ENCODE measurements at regions not wholly inside any gene's neighbourhood (a gene's known extent, or its start where the extent isn't known, plus 50 kb on each side); places are given as distances from the start of the nearest gene placed in this dataset.

GRCh38 chr9:107638521-107639310 is 149.1 kb upstream of the KLF4 start:
- DNase-seq (ENCODE audit: low read depth) = no peak
- in situ Hi-C loops (cut with HindIII; ENCODE audit: low pct_unique_long_range_greater_than_20kb, low sequenced_read_pairs) = no loop called here

DNA sequence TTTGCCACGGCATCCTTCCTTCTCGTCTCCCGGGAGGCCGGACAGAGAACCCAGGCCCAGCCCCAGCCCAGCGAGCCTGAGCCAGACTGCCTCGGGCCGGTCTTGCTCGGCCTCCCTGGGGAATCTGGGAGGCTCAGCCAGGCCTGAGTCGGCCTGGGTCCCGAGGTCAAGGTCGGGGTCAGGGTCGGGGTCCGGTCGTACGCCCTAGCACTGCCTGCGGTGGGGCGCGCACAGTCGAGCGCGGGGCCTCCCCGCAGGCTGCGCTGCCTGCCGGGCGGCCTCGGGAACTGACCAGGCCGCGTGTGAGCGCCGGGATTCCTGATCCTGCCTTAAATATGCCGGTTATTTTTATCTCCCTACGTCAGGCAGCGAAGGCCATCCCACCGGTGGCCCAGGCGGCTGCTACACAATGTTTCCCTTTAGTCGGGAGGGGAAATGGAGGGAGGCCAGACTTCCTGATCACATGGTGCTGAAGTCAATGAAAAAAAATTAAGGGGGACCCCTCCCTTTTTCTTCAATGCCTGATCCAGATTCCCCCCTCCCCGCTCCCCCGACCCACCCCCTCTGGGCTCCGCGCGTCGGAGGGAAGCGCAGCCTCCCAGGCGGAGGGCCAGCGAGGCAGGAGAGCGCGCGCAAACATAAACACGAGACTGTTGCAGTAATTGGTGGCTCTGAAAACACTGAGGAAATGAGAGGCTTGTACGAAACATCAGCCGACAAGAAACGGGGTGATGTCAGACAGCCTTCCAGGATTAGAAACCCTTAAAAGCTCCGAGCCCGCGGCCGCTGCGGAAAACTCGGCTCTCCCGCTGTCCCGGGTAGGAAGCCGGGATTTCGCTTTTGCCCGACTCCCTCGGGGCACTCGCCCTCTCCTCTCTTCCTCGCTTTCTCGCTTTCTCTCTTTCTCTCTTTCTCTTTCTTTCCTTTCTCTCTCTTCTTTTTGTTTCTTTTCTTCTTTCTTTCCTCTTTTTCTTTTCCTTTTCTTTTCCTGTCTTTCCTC is 148.2 kb upstream of the KLF4 start:
- no peak for DNase-seq (ENCODE audit: low read depth)
- in situ Hi-C loops (cut with HindIII; ENCODE audit: low pct_unique_long_range_greater_than_20kb, low sequenced_read_pairs) = no loop called here

GRCh38 chr9:107636571-107637381 is 147.2 kb upstream of the KLF4 start:
- in situ Hi-C loops (cut with HindIII; ENCODE audit: low pct_unique_long_range_greater_than_20kb, low sequenced_read_pairs) = no loop called here
- no peak for DNase-seq (ENCODE audit: low read depth)

DNA sequence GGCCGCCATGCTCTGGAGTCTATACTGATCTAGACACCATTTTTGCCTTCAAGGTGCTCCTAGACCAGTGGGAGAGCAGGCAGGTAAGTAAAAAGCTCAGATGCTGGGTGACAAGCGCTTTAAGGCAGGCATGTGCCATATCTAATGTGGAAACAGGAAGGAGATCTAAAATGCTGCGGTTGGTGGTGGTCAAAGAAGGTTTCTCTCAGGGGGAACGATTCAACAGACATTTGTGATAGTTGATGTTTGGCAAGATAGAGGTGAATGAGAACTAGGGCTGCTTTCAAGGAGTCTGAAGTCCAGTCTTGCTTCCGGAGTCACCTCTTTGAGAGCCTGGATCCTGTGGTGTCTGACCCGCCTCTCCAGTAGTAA is 146.2 kb upstream of the KLF4 start:
- in situ Hi-C loops (cut with HindIII; ENCODE audit: low pct_unique_long_range_greater_than_20kb, low sequenced_read_pairs) = no loop called here
- no peak for DNase-seq (ENCODE audit: low read depth)

DNA sequence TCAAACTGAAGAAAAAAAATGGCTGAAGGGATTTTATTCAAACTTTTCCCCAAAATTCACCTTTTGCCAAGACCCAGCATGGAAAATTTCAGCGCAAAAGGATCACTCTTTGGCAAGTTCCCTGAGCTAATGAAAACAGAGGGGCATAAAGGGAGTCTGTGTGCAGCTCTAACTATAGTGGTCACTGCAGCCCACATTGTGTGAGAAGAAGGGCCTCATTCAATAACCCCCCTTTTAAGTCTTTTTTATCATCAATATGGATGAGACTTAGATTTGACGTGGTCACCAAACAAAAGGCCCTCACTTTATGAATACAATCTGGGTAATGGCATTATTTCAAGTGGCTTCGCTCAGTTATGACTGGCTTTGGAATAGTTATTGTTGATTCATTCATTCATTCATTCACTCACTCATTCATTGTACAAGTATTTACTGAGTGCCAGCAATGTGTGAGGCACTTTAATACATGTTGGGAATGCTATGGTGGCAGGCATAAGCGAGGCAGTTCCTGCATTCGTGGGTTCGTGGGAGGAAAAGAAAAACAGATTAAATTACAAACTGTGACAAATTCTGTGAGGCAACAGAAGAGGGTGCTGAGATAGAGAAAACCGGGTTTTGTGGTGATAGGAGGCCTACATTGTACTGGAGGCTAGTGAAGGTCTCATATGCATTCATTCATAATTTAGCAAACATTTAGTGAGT is 145.7 kb upstream of the KLF4 start:
- in situ Hi-C loops (cut with HindIII; ENCODE audit: low pct_unique_long_range_greater_than_20kb, low sequenced_read_pairs) = no loop called here
- DNase-seq (ENCODE audit: low read depth) = no peak

- DNase-seq (ENCODE audit: low read depth) = no peak
- in situ Hi-C loops (cut with HindIII; ENCODE audit: low pct_unique_long_range_greater_than_20kb, low sequenced_read_pairs) = no loop called here
These were observed 143.8 kb upstream of the KLF4 start for GRCh38 chr9:107633406-107633805.

DNA sequence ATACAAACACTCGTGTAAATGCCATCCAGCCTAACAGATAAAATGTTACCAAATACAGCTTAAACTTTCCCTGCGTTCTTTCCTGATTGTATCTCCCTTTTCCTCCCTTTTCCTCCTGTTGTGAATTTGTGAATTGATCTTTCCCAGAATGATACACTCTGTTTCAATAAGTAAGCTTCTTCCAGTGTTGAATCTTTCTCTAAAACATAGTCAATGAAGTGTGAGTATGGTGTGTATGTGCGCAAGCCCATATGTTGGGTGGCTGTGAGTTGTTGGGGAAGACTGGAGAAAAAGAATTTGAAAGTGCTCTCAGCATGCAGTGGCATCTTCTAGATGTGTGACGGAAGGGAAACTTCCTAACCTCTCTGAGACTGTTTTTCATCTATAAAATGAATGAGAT is 143.1 kb upstream of the KLF4 start:
- in situ Hi-C loops (cut with HindIII; ENCODE audit: low pct_unique_long_range_greater_than_20kb, low sequenced_read_pairs) = no loop called here
- no peak for DNase-seq (ENCODE audit: low read depth)

DNA sequence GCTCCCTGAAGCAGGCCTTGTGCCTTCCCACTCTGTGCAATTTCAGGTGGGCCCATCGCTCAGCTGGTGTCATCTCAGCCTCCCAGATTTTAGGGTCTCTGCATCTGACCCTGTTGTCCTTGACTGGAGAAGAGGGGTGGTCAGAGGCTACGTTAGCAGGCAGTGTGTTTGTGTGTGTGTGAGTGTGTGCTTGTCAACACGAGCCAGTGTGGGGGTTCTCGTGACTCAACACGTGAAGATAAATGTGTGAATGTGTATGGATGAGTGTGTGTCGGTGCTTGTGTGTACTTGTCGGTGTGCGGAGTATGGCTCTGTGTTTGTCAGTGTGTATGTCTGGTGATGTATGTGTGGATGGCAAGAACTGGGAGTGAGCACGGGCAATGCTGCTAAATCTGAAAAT is 142.6 kb upstream of the KLF4 start:
- no peak for DNase-seq (ENCODE audit: low read depth)
- in situ Hi-C loops (cut with HindIII; ENCODE audit: low pct_unique_long_range_greater_than_20kb, low sequenced_read_pairs) = no loop called here

DNA sequence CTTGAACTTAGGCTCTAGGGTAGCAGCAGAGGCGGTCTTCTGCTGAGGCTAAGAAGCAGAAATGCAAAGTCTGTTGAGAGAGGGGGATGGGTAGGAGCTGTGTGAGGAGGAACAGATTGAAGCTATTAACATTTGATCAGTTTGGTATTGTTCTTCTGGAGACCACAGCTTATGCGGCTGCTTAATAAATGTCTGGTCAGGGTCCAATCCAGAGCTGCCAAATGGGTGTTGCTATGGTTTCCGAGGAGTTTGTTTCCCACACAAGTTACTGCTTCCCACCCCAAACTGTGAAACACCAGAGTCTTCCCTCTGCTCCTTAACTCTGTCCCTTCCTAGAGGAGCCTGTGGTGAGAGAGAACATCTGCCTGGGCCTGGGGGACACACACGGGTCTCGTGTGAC is 142.2 kb upstream of the KLF4 start:
- in situ Hi-C loops (cut with HindIII; ENCODE audit: low pct_unique_long_range_greater_than_20kb, low sequenced_read_pairs) = no loop called here
- no peak for DNase-seq (ENCODE audit: low read depth)

DNA sequence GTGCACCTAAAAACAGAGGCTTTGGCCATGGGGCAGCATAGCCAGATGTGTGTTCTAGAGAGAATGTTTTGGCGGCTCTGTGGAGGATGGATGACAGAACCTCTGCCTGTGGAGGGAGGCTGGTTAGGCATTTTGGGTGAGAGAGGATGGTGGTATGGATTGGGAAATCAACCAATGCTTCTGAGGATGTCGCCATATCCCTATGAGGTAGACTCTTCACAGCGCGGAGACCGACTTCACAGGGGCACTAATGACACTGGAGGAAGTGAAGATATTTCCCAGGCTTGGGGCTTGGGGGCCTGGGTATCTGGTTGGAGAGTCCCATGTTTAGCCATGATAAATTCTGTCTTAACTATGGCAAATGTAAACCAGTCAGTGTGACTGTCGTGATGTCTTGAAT is 140.6 kb upstream of the KLF4 start:
- no peak for DNase-seq (ENCODE audit: low read depth)
- in situ Hi-C loops (cut with HindIII; ENCODE audit: low pct_unique_long_range_greater_than_20kb, low sequenced_read_pairs) = no loop called here

- in situ Hi-C loops (cut with HindIII; ENCODE audit: low pct_unique_long_range_greater_than_20kb, low sequenced_read_pairs) = no loop called here
- DNase-seq (ENCODE audit: low read depth) = no peak
These were observed 138.9 kb upstream of the KLF4 start for GRCh38 chr9:107628444-107628843.

DNA sequence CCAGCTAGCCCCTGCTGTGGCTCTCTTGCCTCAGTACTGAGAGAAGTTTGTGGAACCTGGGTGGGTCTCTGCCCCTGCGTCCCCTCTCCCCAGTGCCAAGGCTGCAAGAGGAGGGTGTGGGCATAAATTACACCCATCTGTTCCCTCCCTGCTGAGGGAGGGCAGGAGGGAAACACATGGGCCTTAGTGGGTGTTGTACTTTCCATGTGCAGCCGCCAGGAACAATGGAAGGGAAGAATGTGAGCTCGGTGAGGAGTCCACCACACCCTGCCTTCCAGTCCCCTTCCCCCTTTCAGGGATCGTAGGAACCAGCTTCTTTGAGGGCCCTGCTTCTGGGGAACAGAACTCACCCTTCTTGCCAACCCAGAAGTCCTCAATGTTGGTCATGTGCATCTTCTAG is 138.2 kb upstream of the KLF4 start:
- in situ Hi-C loops (cut with HindIII; ENCODE audit: low pct_unique_long_range_greater_than_20kb, low sequenced_read_pairs) = no loop called here
- DNase-seq (ENCODE audit: low read depth) = no peak

DNA sequence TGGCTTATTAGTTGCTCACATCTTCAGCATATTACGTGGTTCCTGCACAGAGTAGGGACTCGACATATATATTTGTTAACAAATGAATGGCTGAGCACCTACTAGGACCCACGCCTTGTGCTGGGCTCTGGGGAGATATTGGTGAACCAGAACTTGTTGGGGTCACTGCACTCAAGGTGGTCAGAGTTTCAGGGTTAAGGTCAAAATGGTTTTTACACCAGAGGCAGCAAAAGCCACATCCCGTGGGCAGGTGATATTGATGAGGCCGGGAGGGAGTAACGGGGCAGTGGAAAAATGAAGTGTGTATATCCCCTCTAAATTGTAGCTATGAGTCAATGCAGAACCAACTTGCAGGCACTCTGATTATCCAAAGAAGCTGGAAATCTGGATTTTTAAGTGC is 136.5 kb upstream of the KLF4 start:
- in situ Hi-C loops (cut with HindIII; ENCODE audit: low pct_unique_long_range_greater_than_20kb, low sequenced_read_pairs) = no loop called here
- DNase-seq (ENCODE audit: low read depth) = no peak

- no peak for DNase-seq (ENCODE audit: low read depth)
- in situ Hi-C loops (cut with HindIII; ENCODE audit: low pct_unique_long_range_greater_than_20kb, low sequenced_read_pairs) = no loop called here
These were observed 135.9 kb upstream of the KLF4 start for GRCh38 chr9:107625383-107625984.

- in situ Hi-C loops (cut with HindIII; ENCODE audit: low pct_unique_long_range_greater_than_20kb, low sequenced_read_pairs) = no loop called here
- DNase-seq (ENCODE audit: low read depth) = no peak
These were observed 134.8 kb upstream of the KLF4 start for GRCh38 chr9:107624234-107624948.

DNA sequence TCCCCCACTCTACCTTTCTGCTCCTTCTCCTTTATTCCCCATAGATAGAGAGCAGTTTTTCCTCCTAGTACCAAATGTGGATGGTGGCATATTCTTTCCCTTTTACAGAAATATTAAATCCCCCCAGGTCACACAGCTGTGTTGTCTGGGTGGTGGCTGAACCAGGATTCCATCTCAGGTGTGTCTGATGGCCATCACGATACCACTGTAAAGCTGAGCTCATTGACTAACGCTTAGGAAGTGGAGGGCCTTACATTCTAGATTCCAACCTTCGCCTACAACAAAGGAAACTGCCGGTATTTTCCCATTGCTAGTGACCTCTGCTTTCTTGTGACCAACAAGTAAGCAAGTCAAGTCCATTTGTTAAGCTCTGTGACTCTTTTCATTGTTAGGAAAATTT is 131.9 kb upstream of the KLF4 start:
- no peak for DNase-seq (ENCODE audit: low read depth)
- in situ Hi-C loops (cut with HindIII; ENCODE audit: low pct_unique_long_range_greater_than_20kb, low sequenced_read_pairs) = no loop called here

DNA sequence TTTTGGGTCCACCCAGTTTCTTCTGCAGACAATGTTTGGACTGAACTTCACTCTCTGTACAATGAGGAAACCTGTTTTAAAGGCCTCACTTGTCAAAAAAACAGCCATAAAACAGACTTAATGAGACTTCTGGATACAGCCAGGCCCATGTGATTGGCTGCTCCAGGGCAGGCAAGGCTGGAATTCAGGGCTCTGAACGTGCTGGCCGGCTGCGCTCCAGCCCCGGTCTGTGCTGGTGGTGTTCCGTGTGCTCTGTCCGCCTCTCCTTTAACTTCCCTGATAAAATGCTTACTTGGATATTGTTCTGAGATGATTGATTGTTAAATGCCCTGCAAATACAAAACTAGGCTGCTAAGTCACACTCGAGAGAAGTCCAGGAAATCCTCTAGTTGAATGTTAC is 131.2 kb upstream of the KLF4 start:
- no peak for DNase-seq (ENCODE audit: low read depth)
- in situ Hi-C loops (cut with HindIII; ENCODE audit: low pct_unique_long_range_greater_than_20kb, low sequenced_read_pairs) = no loop called here

All from Caki2 (cell line).